ENCODE measurements at regions not wholly inside any gene's neighbourhood (a gene's known extent, or its start where the extent isn't known, plus 50 kb on each side); places are given as distances from the start of the nearest gene placed in this dataset.

GRCh38 chr20:17843246-17844132, 125.1 kb downstream of the SNX5 start:
- Histone ChIP-seq H3K4me3 (no peak overlapping the region), H3K4me1 (peaks cover 4% of the 10 kb centered on the region in 2 donors), H3K27me3 (no peaks in the 10 kb centered on the region), H3K9me3 (no peaks in the 10 kb centered on the region), H3K36me3 (no peaks in the 10 kb centered on the region), H3K27ac (peak overlapping the region; percentile 71 to 79)
- peak; percentile 45 to 64 for DNase-seq
- TF ChIP-seq POLR2A (IDR thresholded peaks at IDR 0.05) (no peak), CTCF (IDR thresholded peaks at IDR 0.05) (no peak)
- intact Hi-C loops (cut with DNase I; ENCODE audit: low total_unique reads), result no loop called here

DNA sequence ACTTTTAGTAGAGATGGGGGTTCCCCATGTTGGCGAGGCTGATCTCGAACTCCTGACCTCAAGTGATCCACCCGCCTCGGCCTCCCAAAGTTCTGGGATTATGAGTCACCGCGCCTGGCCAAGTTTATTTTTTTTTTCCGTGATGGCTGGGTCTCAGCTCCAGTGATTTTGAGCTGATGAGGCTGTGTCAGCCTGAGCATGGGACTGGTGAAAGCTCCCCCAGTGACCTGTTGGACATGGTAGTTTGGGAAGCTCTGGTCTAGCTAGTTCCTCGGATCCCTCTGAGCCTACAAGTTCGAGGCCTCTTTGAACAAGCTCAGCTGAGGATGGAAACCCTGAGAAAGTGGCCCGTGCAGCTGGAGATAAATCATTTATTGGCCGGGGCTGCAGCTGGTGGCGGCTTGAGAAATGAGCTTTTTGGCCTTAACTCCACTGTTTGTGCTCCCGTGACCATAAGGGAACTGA, 126.8 kb downstream of the SNX5 start:
- no peak for TF ChIP-seq POLR2A (IDR thresholded peaks at IDR 0.05)
- TF ChIP-seq CTCF (IDR thresholded peaks at IDR 0.05), result no peak
- Histone ChIP-seq H3K27me3 (no peaks in the 10 kb centered on the region), H3K27ac (peak overlapping the region; percentile 71 to 79), H3K4me1 (peaks cover 4% of the 10 kb centered on the region in 2 donors), H3K9me3 (no peaks in the 10 kb centered on the region), H3K36me3 (no peaks in the 10 kb centered on the region), H3K4me3 (no peak overlapping the region)
- intact Hi-C loops (cut with DNase I; ENCODE audit: low total_unique reads), result no loop called here
- peak; percentile 76 to 78 for DNase-seq

DNA sequence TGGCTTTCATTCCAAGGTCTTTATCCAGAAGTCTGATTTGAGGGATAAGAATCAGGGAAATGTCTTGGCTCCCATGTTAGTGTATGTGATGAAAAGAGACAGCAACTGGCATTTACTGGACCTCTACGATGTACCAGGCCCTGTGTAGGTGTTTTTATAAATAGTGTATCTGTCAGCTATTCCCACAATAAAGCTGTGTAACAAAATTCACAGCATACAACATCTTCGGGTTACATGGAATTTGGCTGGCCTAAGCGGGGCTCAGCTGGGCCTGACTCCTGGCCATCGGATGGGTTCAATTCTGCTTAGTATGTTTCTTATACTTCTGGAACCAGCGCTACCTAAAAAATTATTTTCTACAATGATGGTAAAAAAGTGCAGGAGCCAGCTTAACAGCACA, 128.2 kb downstream of the SNX5 start:
- intact Hi-C loops (cut with DNase I; ENCODE audit: low total_unique reads), result no loop called here
- no peak for DNase-seq
- no peak overlapping the region for H3K4me3 ChIP-seq
- H3K9me3 ChIP-seq, result no peaks in the 10 kb centered on the region
- H3K4me1 ChIP-seq, result peaks cover 4% of the 10 kb centered on the region in 2 donors
- H3K27ac ChIP-seq, result no peak overlapping the region
- H3K27me3 ChIP-seq, result no peaks in the 10 kb centered on the region
- TF ChIP-seq CTCF (IDR thresholded peaks at IDR 0.05), result no peak
- no peak for TF ChIP-seq POLR2A (IDR thresholded peaks at IDR 0.05)
- no peaks in the 10 kb centered on the region for H3K36me3 ChIP-seq

- intact Hi-C loops (cut with DNase I; ENCODE audit: low total_unique reads), result no loop called here
- no peaks in the 10 kb centered on the region for H3K27me3 ChIP-seq
- TF ChIP-seq POLR2A (IDR thresholded peaks at IDR 0.05), result no peak
- TF ChIP-seq CTCF (IDR thresholded peaks at IDR 0.05), result no peak
- peaks cover 4% of the 10 kb centered on the region in 2 donors for H3K4me1 ChIP-seq
- H3K9me3 ChIP-seq, result no peaks in the 10 kb centered on the region
- no peak overlapping the region for H3K27ac ChIP-seq
- no peaks in the 10 kb centered on the region for H3K36me3 ChIP-seq
- DNase-seq, result no peak
- no peak overlapping the region for H3K4me3 ChIP-seq
These were observed 129.7 kb downstream of the SNX5 start for GRCh38 chr20:17838921-17839320.

DNA sequence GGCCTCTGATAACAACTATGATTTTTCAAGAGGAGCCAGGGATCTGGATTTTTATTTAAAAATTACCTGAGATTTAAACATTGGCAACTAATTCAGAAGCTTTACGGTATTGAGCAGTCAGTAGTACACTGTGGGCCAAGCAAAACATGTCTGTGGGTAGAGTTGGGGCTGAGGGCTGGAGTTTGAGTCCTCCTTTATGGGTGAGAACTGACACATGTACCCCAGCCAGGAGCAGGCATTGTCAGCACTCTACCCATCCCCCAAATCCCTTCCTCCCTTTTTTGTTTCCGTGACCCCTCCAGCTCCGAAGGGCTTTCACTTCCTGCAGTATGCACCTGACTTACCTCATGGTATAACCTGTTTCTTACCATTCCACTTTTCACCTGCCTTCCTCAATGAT, 131.4 kb downstream of the SNX5 start:
- intact Hi-C loops (cut with DNase I; ENCODE audit: low total_unique reads), result no loop called here
- Histone ChIP-seq H3K9me3 (no peaks in the 10 kb centered on the region), H3K4me1 (no peaks in the 10 kb centered on the region), H3K27ac (peak overlapping the region; percentile 81 to 86), H3K4me3 (no peak overlapping the region), H3K27me3 (no peaks in the 10 kb centered on the region), H3K36me3 (no peaks in the 10 kb centered on the region)
- DNase-seq, result no peak
- TF ChIP-seq CTCF (IDR thresholded peaks at IDR 0.05) (no peak), POLR2A (IDR thresholded peaks at IDR 0.05) (no peak)

Measured in uterus (tissue), 3 donors.